HG03097 (cell line): ENCODE measurements at regions not wholly inside any gene's neighbourhood (a gene's known extent, or its start where the extent isn't known, plus 50 kb on each side); places are given as distances from the start of the nearest gene placed in this dataset.

ENCODE experiments used
- ATAC-seq: cut with Tn5 transposase; IDR thresholded peaks from one replicate; pipeline ENCODE4 v1.9.1; 2021; ENCODE audit not compliant: unreplicated experiment, low FRiP score

DNA sequence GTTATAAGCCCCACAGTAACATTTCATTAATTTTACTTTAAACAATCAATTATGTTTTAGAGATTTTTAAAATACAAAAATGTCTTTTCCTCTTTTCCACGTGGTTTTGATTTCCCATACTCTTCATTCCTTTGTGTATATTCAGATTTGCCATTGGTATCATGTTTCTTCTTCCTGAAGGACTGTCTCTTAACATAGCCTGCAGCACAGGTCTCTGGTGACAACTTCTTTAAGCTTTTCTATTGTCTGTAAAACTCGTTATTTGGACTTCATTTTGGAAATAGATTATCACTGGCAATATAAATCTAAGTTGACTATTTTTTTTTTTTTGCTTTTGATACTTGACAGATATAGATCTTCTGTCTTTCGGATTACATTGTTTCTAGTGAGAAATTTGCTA, 115.2 kb upstream of the KLHL29 start:
- no peak for ATAC-seq

DNA sequence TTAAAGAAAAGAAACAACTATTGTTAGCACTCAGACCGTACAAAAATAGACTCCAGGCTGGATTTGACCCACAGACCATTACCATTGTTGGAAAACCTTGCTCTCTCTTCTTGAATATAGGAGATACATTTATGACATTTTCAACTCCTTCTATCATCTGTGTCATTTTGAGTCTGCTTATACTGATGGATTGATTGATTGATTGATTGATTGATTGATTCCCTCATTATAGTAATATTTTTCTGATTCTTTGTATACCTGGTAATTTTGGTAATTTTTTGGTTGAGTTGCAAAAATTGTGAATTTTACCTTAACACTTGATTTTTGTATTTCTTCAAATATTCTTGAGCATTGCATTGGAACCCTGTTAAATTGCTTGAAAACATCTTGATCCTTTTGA, 114.2 kb upstream of the KLHL29 start:
- no peak for ATAC-seq

DNA sequence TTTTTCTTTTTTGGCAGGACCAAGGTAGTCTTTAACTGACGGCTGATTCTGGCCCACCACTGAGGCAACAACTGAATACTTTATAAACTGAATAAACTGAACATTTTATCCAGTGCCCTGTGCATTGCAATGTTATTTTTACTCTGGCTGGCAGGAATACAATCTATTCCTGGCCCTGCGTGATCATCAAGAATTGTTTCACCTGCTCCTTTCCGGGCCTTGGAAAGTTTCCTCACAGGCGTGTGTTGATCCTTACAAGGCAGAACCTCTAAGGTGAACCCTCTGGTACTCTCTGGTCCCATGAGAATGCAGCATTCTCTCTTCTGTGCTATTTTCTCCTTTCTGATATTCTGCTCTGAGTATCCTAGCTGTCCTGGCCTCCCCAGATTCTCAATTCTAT, 113.7 kb upstream of the KLHL29 start:
- no peak for ATAC-seq

DNA sequence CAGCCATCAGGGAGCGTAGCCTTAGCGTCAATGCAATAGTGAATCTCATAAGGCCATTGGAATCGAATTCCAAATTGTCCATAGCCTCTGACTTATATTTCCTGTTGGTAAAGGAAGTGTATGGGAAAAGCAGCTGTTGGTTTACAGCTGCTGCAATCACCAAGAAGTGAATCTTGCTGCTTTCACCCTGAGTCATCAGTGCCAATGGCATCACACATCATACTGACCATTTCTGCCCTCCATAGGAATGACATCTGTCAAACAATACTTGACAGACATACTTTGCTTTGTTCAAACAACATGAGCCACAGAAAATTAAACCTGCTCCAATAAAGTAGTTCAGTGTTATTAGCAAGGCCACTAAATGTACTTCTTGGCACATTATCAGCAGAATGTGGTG, 111.2 kb upstream of the KLHL29 start:
- ATAC-seq, result no peak

DNA sequence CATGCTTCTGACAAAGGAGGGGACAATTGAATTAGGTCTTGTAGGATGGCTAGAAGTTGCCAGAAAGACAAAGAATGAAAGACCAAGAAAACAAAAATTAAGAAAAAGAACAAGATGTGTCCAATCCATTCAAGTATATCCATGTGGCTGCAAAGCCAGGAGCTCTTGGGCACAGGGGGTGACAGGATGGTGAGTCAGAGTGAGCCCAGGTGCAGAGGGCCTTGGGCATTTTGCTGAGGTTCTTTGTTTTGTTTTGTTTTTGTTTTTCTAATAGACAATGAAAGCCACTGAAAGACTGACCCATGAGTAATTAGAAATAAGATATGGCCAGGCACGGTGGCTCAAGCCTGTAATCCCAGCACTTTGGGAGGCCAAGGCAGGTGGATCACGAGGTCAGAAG, 104.6 kb upstream of the KLHL29 start:
- ATAC-seq, result no peak

DNA sequence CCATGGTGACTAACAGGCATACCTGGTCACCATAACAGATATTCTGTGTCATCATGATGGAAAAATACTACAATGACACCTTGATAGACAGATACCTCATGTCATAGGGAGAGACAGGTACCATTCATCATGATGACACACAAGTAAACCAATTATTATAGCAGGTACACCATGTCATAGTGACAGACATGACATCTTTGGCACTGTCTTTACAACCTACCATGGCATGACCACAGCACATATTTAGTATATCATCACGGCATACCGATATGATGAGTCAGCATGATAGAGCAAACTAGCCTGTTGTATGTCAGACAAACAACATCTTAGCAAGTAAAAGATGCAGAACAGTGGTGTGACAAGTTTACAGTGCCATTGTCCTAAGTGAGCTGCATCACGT, 101.3 kb upstream of the KLHL29 start:
- ATAC-seq, result no peak

DNA sequence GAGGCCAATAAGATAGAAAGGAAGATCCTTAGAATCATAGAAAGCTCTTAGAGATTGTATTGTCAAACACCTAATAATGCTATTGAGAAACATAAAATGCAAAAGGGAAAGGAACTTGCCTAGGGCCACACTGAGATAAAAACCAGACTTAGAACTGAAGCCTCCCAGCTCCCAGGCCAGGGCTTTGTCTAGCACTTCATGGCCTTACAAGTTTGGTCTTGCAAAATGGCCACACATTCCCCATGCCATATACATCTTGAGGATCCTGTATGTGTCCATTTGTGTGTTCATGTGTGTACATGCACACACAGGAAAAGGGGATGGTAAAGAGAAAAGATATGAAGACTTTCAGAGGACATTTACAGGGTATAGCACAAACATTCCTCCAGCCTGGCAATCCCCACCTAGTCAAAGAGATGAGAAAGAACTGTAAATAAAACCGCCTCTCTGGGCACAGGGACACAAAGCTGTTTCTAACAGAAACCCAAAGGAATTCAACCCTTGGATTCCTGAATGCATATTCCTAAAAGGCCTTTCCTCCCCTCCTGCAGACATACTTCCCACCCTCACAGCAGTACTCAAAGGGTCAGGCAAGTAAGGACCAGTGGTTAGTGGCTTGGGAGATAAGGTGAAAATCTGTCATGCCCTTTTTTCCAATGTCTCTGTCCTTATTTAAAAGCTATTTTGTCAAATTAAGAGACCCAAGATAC, 99.7 kb upstream of the KLHL29 start:
- ATAC-seq, result no peak

DNA sequence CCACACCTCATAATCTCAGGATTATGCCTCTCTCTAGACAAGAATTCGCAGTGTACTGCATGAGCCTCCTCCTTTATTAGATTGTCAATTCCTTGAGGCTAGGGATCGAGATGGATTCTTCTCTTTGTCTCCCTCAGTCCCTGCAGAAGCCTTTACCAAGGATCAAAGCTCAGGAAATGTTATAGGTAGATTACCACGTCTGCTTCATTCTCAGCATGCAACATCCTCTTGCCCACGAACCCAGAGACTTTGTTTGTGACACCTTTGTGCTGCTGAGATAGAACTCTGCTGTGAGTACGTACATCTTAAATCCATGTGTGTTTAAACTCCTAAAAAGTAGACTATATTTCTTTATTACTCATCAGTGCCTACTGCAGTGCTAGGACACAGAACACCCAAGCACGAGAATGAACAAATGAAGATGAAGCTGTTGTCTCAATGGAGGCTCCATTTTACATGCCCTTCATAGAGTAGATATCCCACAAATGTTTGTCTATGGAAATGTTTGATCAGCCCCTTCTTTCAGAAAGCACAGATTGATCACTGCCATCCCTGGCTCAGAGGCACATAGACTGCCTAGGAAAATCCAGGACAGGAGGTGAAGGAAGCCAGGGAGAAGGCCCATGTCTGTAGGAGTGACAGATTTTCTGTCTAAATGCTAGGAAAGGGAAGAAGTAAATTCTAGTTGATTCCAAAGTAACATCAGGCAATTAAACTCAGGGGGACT, 98.8 kb upstream of the KLHL29 start:
- ATAC-seq, result no peak

DNA sequence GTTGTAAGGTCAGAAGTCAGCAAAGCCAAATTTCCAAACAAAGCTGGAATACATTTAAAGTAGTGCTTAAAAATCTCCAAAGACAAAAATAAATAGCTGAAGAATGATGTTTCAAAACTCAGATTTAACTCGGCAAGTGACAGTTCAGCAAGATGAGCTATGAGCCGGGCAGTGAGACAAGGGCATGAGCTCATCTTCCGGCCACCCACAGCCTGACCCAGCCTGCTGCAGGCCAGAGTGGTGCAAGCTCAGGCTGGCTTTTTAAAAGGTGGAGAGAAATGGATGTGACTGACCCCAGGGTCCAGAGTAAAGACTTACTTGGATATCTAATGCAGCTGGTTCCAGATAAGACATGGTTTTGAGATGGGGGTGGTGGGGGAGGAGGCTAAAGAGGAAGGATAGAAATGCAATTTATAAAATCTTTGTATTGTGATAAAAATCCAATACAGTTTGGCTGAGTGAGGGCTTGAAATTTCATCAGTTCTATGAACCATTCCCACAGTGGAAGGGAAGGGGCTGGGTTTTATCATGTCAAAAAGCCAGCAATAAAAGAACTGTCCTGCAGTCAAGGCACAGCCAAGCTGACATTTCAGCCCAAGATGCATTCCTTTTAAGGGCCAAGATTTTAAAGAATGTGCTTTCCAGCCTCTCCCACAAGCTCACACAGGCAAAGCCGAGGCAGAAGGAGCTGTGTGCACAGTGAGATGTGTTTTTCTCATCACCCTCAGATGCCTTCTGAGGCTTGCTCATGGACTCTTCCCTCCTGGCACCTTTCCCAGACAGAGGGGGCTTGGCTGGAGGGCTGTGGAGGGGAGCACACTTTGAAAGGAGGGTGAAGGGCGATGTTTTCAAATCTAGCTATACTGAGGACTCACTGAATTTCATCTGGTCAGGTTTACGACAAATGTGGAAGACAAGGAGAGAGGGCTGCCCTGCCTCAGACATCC, 97.9 kb upstream of the KLHL29 start:
- ATAC-seq, result no peak

DNA sequence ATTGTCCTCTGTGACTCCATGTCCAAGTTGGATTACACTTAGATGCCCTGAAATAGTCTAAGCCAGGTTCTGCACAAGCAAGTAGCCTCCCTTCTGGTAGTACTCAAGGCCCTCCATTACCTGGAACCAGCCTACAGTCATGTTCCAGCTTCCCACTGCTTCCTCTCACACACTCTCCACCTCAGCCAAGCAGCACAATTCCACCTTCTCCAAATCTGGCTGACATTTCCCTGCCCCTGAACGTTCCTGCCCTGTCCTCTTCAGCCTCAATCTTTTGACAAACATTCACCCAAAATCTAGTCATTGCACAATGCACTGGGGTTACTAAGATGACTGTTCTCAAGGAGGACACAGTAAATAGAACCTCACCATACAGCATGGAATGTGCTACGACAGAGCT, 95.3 kb upstream of the KLHL29 start:
- ATAC-seq, result no peak

DNA sequence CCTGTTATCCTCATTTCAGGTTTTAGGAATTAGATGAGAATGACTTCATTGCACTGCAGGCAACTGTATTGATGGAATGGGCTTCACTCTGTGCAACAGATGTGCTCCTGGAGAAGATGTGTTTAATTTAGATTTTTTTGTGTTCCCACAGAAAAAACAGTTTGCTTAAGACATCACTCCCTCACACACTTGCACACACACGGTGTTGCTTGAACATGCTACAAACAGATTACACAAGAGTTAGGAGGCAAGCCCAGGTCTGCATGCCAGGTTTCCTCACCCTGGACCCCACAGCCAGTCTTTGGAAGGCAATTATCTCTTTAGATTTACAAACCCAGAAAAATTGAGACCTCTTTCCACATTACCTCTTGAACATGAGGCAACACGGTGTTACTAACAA, 93.7 kb upstream of the KLHL29 start:
- no peak for ATAC-seq

DNA sequence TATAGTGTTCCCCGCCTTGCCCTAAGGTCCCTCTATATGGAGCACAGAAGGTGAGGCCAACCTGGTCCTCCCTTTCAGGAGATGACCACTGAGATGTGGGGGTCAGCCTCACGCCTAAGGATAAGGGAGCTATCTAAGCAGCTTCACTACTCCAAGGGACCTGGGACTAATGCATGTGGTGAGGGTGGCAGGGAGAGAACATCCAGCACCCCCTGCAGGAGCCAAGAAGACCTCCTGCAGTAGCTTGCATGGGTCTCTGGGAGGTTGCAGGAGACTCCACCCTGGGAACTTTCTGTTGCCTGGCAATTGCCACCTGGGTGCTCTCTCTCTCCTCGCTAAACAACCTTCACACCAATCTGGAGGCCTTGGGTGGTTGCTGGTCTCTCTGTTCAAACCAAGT, 93.0 kb upstream of the KLHL29 start:
- no peak for ATAC-seq

DNA sequence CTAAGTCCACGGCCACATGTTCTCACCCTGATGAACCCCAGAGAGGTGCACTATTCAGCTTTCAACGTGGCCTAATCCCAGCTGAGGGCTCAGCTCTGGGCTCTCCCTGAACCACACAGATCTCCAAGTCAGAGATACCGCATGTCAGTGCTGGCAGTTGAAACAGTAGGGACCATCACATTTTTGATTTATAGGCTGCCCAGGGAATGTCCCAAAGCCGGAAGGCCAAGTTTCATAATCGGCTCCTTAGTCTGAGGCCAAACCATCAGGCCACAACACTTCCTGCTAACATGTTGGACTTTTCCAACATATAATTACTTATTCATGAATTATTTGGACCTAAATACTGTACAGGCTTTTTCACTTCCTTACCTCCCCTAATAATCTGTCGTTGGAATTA, 91.9 kb upstream of the KLHL29 start:
- ATAC-seq, result no peak

DNA sequence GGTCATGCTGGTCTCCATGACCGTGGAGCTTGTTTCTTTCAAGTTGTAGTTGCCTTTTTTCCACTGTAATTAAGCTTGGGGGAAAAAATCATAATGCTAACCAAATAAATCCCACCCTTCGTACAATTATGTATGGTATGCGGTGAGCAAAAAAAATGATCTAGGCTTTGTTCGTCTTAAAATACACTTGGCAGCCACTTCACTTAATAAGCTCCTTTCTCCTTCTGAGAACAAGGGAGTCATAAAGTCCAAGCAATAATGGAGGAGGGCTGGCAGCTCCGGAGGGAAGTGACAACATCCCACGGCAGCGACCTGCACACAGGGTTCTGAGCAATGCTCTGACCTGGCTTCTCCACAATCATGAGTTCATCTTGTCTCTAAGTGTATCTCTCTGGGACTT, 91.2 kb upstream of the KLHL29 start:
- no peak for ATAC-seq

DNA sequence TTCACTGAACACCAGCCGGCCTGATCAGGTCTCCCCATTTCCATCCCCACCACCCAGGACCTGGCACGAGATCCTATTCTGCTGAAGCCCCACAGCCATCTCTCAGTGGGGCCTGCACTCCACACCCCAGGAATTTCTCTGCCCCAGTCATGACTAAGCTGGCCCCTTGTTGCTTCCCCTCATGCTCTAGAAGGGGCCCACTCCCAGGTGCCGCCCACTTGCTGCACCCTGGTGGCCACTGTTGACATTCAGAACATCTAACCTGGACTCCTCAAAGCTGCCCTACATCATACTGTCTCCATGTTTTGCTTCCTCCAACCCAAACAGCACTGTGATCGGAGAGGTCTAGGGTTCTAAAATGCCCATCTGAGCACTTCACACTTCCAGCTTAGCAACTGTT, 90.7 kb upstream of the KLHL29 start:
- no peak for ATAC-seq

DNA sequence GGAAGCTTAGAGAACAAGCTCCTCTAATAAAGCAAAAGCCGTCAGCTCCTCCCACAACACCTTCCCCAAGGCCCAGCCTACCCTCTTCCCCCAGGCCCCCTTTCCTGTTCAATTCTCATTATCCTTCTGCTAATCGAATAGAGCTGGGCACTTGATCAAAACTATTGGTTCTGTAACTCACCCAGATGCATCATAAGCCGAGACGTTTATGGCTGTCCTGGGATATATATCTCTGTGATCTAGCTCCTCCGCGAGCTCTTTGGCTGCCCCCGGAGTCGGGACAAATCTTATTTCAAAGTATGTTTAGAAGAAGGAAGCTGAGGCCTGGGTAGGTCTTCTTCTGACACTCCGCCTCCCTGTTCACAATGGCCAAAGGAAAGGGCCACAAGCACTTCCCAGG, 88.3 kb upstream of the KLHL29 start:
- no peak for ATAC-seq

DNA sequence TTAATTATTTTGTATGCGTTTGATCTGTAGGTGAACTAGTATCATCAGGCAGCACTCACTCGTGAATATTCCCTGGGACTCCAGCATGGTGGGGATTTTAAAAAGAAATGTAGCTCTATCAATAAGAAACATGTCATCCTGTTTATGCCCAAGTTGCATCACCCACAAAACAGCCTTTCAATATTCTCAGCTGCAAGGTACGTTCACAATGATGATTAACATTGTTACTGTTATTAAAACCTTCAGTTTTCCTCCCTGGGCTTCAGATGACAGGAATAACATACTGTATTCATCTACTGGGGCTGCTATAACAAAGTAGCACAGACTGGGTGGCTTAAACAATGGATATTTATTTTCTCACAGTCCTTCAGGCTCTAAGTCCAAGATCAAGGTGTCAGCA, 87.9 kb upstream of the KLHL29 start:
- no peak for ATAC-seq

DNA sequence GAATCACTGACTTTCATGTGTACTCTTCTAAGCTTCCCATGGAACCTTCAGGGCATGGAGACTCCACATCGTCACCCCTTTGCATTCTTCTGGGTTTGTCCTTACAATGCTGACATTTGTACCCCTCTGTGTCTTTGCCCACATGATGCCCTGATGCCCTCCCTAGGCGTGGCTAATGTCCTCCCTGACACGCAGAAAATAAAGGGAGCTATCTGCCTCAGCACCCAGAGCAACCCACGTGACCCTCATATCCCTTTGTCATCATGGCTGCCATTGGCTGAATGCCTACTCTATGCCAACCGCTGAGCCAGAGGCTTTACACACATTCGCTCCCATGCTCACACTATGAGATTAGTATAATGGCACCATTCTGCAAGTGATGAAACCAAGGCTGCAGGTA, 86.4 kb upstream of the KLHL29 start:
- no peak for ATAC-seq

DNA sequence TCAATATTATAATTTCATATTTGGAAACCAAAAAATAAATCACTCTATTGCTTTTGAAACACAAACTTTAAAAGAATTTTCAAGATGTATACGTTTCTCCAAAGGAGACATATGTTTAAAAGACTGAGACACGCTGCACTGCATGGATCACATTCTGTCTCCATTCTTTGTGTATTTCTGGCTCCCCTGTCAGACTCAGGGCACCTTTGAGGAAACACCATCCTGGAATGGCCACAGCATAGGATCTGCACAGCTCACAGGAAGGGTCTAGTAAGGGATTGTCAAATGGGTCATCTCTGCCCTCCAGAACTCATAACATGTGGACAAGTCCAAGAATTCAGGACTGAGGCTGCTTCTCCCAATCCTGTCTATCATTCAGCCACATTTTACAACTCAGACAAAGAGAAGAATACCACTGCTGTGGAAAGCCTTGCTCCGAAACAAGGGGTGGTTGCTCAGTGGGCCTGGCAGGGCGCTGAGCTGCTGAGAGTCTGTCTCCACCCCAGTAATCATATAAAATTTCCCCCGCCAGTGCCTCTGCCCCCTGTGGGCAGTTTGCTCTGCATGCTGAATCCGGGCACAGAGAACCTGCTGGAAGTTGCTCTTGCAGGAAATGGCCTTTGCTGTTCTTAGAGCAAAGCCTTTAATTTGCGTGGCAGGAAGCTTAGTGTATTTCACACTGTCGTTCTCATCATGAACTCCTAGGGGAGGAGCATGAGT, 85.3 kb upstream of the KLHL29 start:
- ATAC-seq, result no peak

DNA sequence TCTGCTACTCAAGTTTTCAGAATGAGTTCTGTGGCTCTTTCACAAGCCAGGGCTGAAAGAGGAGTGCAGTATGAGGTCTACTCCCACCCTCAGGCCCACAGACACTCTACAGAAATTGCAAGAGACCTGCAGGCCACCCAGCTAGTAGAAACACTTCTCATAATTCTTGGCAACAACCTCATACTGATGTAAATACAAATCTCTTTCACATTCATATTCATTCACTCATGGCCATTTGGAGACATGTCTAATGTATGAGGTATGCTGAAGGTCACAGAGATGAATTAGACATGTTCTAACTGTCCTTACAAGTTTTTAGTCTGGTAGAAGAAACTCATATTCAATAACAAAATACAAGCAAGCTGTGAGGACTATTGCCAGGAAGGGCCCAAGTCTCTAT, 83.8 kb upstream of the KLHL29 start:
- no peak for ATAC-seq

DNA sequence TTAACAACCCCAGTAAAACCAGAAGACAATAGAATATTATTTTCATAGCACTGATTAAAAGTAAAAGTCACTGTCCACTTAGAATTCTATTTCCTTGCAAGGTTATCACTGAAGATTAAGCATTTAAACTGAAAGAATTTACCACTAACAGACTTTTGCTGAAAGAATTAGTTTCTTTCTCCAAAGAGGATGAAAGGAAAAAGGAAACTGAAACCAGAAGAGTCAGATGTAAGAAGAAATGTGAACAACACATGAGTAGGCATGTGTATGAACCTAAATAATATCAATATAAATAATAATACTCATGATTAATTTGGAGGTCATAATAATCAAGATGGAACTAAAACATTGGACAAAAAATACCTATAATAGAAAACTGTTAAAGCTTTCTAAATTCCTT, 82.4 kb upstream of the KLHL29 start:
- no peak for ATAC-seq
